Liver (tissue), 8 donors: ENCODE measurements at regions not wholly inside any gene's neighbourhood (a gene's known extent, or its start where the extent isn't known, plus 50 kb on each side); places are given as distances from the start of the nearest gene placed in this dataset.

ENCODE experiments used
- DNase-seq: peaks from one replicate; pipeline ENCODE4 v3.0.0-alpha.2; 2017; ENCODE audit warnings: low spot score
- H3K27ac ChIP-seq, 2 donors: one replicate each; pipeline ENCODE4 v1.7.0; 2013; ENCODE audit warnings: inconsistent platforms in 2 of 2, low read length in 2 of 2, control low read depth in 1 of 2, low read depth in 1 of 2, mild to moderate bottlenecking in 1 of 2
- H3K27me3 ChIP-seq, 4 donors: one replicate each; pipeline versions ENCODE4 v1.6.1 to v1.7.0; 2013; ENCODE audit warnings: low read length in 3 of 4, inconsistent platforms in 1 of 4, mild to moderate bottlenecking in 1 of 4, moderate library complexity in 1 of 4; ENCODE audit not compliant: control insufficient read depth in 4 of 4, insufficient read depth in 4 of 4
- H3K36me3 ChIP-seq, 4 donors: one replicate each; pipeline versions ENCODE4 v1.6.1 to v1.7.0; 2013; ENCODE audit warnings: low read length in 3 of 4, mild to moderate bottlenecking in 3 of 4, low read depth in 1 of 4, moderate library complexity in 1 of 4; ENCODE audit not compliant: control insufficient read depth in 4 of 4, insufficient read depth in 3 of 4
- H3K4me1 ChIP-seq, 4 donors: one replicate each; pipeline versions ENCODE4 v1.6.1 to v1.7.0; 2013; ENCODE audit warnings: low read length in 3 of 4, mild to moderate bottlenecking in 3 of 4, moderate library complexity in 1 of 4; ENCODE audit not compliant: control insufficient read depth in 4 of 4, insufficient read depth in 4 of 4
- H3K4me3 ChIP-seq, 3 donors: one replicate each; pipeline versions ENCODE4 v1.6.1 to v1.7.0; 2013; ENCODE audit warnings: low read length in 3 of 3, control low read depth in 1 of 3, low read depth in 1 of 3, mild to moderate bottlenecking in 1 of 3
- H3K9ac ChIP-seq, 2 donors: one replicate each; pipeline ENCODE4 v1.7.0; 2013; ENCODE audit warnings: low read length in 2 of 2, mild to moderate bottlenecking in 2 of 2, moderate library complexity in 2 of 2, control low read depth in 1 of 2, low read depth in 1 of 2
- H3K9me3 ChIP-seq, 4 donors: one replicate each; pipeline versions ENCODE4 v1.6.1 to v1.7.0; 2013; ENCODE audit warnings: low read length in 3 of 4; ENCODE audit not compliant: control insufficient read depth in 4 of 4
- ATF3 ChIP-seq: IDR thresholded peaks from 2 replicates; pipeline ENCODE4 v1.6.1; 2016; ENCODE audit warnings: antibody characterized with exemption
- EGR1 ChIP-seq, 2 donors: IDR thresholded peaks; 2 replicates each; pipeline ENCODE4 v1.6.1; 2016 to 2018; ENCODE audit warnings: antibody characterized with exemption in 2 of 2, low read depth in 2 of 2
- FOXA1 ChIP-seq: IDR thresholded peaks from 2 replicates; pipeline ENCODE4 v1.6.1; 2016; ENCODE audit warnings: antibody characterized with exemption
- GABPA ChIP-seq, 2 donors: IDR thresholded peaks in 1 of 2; conservative IDR thresholded peaks in 1 of 2; 2 replicates each; pipeline ENCODE4 v1.6.1; 2016; ENCODE audit warnings: antibody characterized with exemption in 2 of 2, mild to moderate bottlenecking in 1 of 2, moderate library complexity in 1 of 2
- HNF4A ChIP-seq, 2 donors: conservative IDR thresholded peaks; 2 replicates each; pipeline ENCODE4 v1.6.1; 2016; ENCODE audit warnings: antibody characterized with exemption in 2 of 2, mild to moderate bottlenecking in 2 of 2
- HNF4G ChIP-seq: IDR thresholded peaks from 2 replicates; pipeline ENCODE4 v1.6.1; 2016; ENCODE audit warnings: antibody characterized with exemption
- JUND ChIP-seq, 2 donors: IDR thresholded peaks; 2 replicates each; pipeline ENCODE4 v1.6.1; 2016; ENCODE audit warnings: antibody characterized with exemption in 2 of 2
- RAD21 ChIP-seq, 2 donors: IDR thresholded peaks; 2 replicates each; pipeline ENCODE4 v1.6.1; 2016; ENCODE audit warnings: antibody characterized with exemption in 2 of 2, mild to moderate bottlenecking in 2 of 2
- RXRA ChIP-seq, 2 donors: IDR thresholded peaks; 2 replicates each; pipeline ENCODE4 v1.6.1; 2017 to 2018; ENCODE audit warnings: antibody characterized with exemption in 2 of 2, mild to moderate bottlenecking in 1 of 2
- SP1 ChIP-seq: IDR thresholded peaks from 2 replicates; pipeline ENCODE4 v1.6.1; 2018; ENCODE audit warnings: antibody characterized with exemption, mild to moderate bottlenecking
- TAF1 ChIP-seq: conservative IDR thresholded peaks from 2 replicates; pipeline ENCODE4 v1.6.1; 2016; ENCODE audit warnings: antibody characterized with exemption, mild to moderate bottlenecking
- YY1 ChIP-seq: IDR thresholded peaks from 2 replicates; pipeline ENCODE4 v1.6.1; 2016; ENCODE audit warnings: antibody characterized with exemption, mild to moderate bottlenecking
- WGBS: extraction: QIAGEN DNeasy Blood & Tissue Kit; methylation state at CpG from one replicate; pipeline ENCODE4 v1.1.7; 2013; 5-methylcytosine and 5-hydroxymethylcytosine counted together
- TF ChIP-seq, protein P1 (sequence below): fragments of 150-350 bp; IDR thresholded peaks from 2 replicates; pipeline ENCODE4 v1.5.1; 2017; ENCODE audit warnings: improper control_type of control experiment, low read depth, low read length; ENCODE audit not compliant: missing input control
- donor health status: healthy.
- donor health status: healthy.
- donor health status: healthy.
- donor health status: healthy.
- donor health status: healthy.

GRCh38 chr19:27971071-27971470, 1241.9 kb downstream of the UQCRFS1 start (continued):
- TF ChIP-seq RAD21 (IDR thresholded peaks at IDR 0.05) (no peak), EGR1 (IDR thresholded peaks at IDR 0.05; ENCODE audit: low read depth in 2 of 2) (no peak)

DNA sequence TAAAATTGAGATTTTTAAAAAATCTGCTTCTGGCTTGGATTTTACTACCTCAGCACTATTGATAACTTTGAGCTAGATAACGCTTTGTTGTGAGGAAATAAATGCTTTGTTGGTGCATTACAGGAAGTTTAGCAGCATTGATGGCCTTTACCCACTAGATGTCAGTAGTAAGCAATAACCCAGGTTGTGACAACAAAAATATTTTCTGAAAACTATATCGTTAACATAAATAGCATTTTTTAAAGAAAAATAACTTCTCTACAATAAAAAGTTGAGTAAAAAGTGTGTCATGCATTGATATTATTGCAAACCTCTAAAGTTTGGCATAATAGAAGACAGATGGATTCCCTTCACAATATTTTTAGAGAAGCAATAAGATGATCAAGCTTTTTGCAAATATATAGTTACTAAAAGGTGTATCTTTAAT, 1246.5 kb downstream of the UQCRFS1 start:
- no peak overlapping the region for H3K4me3 ChIP-seq
- DNase-seq = no peak
- H3K9me3 ChIP-seq = no peaks in the 10 kb centered on the region
- TF ChIP-seq RAD21 (IDR thresholded peaks at IDR 0.05) (peak; percentile 59 to 70), HNF4G (no peak)
- TF ChIP-seq, protein P1, sequence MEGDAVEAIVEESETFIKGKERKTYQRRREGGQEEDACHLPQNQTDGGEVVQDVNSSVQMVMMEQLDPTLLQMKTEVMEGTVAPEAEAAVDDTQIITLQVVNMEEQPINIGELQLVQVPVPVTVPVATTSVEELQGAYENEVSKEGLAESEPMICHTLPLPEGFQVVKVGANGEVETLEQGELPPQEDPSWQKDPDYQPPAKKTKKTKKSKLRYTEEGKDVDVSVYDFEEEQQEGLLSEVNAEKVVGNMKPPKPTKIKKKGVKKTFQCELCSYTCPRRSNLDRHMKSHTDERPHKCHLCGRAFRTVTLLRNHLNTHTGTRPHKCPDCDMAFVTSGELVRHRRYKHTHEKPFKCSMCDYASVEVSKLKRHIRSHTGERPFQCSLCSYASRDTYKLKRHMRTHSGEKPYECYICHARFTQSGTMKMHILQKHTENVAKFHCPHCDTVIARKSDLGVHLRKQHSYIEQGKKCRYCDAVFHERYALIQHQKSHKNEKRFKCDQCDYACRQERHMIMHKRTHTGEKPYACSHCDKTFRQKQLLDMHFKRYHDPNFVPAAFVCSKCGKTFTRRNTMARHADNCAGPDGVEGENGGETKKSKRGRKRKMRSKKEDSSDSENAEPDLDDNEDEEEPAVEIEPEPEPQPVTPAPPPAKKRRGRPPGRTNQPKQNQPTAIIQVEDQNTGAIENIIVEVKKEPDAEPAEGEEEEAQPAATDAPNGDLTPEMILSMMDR = peak; percentile 60
- H3K27ac ChIP-seq = no peak overlapping the region
- H3K4me1 ChIP-seq = no peaks in the 10 kb centered on the region
- no peak overlapping the region for H3K9ac ChIP-seq
- no peaks in the 10 kb centered on the region for H3K36me3 ChIP-seq
- 16% methylated on average over 2 of the region's 2 CpGs for WGBS
- H3K27me3 ChIP-seq = no peaks in the 10 kb centered on the region

- Histone ChIP-seq H3K9ac (no peak overlapping the region), H3K27me3 (no peaks in the 10 kb centered on the region), H3K9me3 (no peaks in the 10 kb centered on the region), H3K27ac (no peak overlapping the region), H3K4me3 (no peak overlapping the region), H3K36me3 (no peaks in the 10 kb centered on the region), H3K4me1 (no peaks in the 10 kb centered on the region)
- no peak for DNase-seq
- TF ChIP-seq GABPA (IDR thresholded peaks at IDR 0.05 in 1 of 2, conservative IDR thresholded peaks at IDR 0.05 in 1 of 2) = no peak
Measured at GRCh38 chr19:27964185-27964584, 1248.8 kb downstream of the UQCRFS1 start.

DNA sequence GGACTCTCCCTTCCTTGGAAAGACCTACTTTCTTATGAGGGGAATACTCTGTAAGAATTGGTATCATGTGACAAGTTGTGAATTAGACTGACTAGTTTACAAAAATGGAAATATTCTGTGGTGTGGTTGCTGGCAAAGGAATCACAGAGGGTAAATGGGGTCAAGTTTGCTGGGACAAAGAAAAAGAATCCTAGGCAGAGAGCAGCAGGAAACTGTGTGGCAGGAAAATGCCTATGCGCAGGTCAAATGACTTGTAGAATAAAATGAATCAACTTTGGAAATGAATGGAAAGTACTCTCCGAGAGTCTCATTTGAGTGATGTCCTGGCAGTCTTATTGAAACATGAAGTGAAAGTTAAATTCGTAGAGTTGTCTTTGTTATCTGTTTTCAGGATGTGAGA, 1250.7 kb downstream of the UQCRFS1 start:
- DNase-seq = no peak
- TF ChIP-seq GABPA (IDR thresholded peaks at IDR 0.05 in 1 of 2, conservative IDR thresholded peaks at IDR 0.05 in 1 of 2) (no peak), SP1 (no peak), RXRA (IDR thresholded peaks at IDR 0.05) (no peak), HNF4A (conservative IDR thresholded peaks at IDR 0.05) (no peak), JUND (IDR thresholded peaks at IDR 0.05) (no peak), TAF1 (no peak), EGR1 (IDR thresholded peaks at IDR 0.05; ENCODE audit: low read depth in 2 of 2) (no peak), FOXA1 (no peak), YY1 (no peak), RAD21 (IDR thresholded peaks at IDR 0.05) (no peak), ATF3 (no peak)
- TF ChIP-seq, protein P1 = no peak

More for the DNA sequence above, 1250.7 kb downstream of the UQCRFS1 start:
- 59% methylated on average over 3 of the region's 3 CpGs for WGBS
- no peaks in the 10 kb centered on the region for H3K36me3 ChIP-seq
- no peaks in the 10 kb centered on the region for H3K4me1 ChIP-seq
- H3K9ac ChIP-seq = no peak overlapping the region
- H3K4me3 ChIP-seq = no peak overlapping the region
- H3K27ac ChIP-seq = no peak overlapping the region
- no peaks in the 10 kb centered on the region for H3K27me3 ChIP-seq
- no peaks in the 10 kb centered on the region for H3K9me3 ChIP-seq
